ENCODE measurements at regions not wholly inside any gene's neighbourhood (a gene's known extent, or its start where the extent isn't known, plus 50 kb on each side); places are given as distances from the start of the nearest gene placed in this dataset.

GRCh38 chr4:72975488-72975784, 94.1 kb downstream of the COX18 start:
- BruUV-seq (replicated peaks) = no TSS peak
- no peak overlapping the region for H3K4me3 ChIP-seq (replicated peaks in 1 of 2; ENCODE audit: low read depth in 1 of 2, low read length in 2 of 2)
- ATAC-seq (no peak), DNase-seq (ENCODE audit: low read depth, low spot score) (no peak)
- ChIA-PET CTCF (no interaction called here), RAD21 (ENCODE audit: low non-redundant PET in 1 of 2, low total read pairs in 2 of 2, uncharacterized antibody in 2 of 2, unreplicated experiment in 2 of 2) (no interaction called here), POLR2A (no interaction called here)
- H2AFZ ChIP-seq (ENCODE audit: low read depth, low read length, poor library complexity, severe bottlenecking) = no peak overlapping the region
- no peak overlapping the region for H3K27ac ChIP-seq (ENCODE audit: low read depth, low read length)
- intact Hi-C loops (cut with micrococcal nuclease) = no loop called here
- no peak overlapping the region for H3K4me2 ChIP-seq (ENCODE audit: low read length)
- no peaks in the 10 kb centered on the region for H3K9me3 ChIP-seq (ENCODE audit: control insufficient read depth in 1 of 2, insufficient read depth in 1 of 2, low read depth in 1 of 2, low read length in 2 of 2)
- H3K9me2 ChIP-seq (ENCODE audit: insufficient read depth) = no peaks in the 10 kb centered on the region
- H3K79me2 ChIP-seq (ENCODE audit: insufficient read depth, low read length) = no peaks in the 10 kb centered on the region
- no peak overlapping the region for H3K9ac ChIP-seq (ENCODE audit: low read length)
- TF ChIP-seq FOSL1 (IDR thresholded peaks at IDR 0.05; ENCODE audit: low read depth) (no peak), ZNF274 (IDR thresholded peaks at IDR 0.05; ENCODE audit: low read depth, low read length) (no peak), EZH2phosphoT487 (IDR thresholded peaks at IDR 0.05; ENCODE audit: borderline replicate concordance) (no peak), SP1 (IDR thresholded peaks at IDR 0.05; ENCODE audit: low read depth) (no peak)
- TF ChIP-seq, protein P1, sequence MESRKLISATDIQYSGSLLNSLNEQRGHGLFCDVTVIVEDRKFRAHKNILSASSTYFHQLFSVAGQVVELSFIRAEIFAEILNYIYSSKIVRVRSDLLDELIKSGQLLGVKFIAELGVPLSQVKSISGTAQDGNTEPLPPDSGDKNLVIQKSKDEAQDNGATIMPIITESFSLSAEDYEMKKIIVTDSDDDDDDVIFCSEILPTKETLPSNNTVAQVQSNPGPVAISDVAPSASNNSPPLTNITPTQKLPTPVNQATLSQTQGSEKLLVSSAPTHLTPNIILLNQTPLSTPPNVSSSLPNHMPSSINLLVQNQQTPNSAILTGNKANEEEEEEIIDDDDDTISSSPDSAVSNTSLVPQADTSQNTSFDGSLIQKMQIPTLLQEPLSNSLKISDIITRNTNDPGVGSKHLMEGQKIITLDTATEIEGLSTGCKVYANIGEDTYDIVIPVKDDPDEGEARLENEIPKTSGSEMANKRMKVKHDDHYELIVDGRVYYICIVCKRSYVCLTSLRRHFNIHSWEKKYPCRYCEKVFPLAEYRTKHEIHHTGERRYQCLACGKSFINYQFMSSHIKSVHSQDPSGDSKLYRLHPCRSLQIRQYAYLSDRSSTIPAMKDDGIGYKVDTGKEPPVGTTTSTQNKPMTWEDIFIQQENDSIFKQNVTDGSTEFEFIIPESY (IDR thresholded peaks at IDR 0.05; ENCODE audit: extremely low read depth, insufficient replicate concordance, low read length) = no peak
- H3K36me3 ChIP-seq (ENCODE audit: control insufficient read depth in 1 of 2, insufficient read depth in 2 of 2, low read length in 2 of 2) = no peaks in the 10 kb centered on the region
- no peaks in the 10 kb centered on the region for H3K4me1 ChIP-seq (ENCODE audit: control insufficient read depth in 1 of 2, insufficient read depth in 2 of 2, low read length in 2 of 2)
- peaks cover 5% of the 10 kb centered on the region; the same call in 1 of the 2 replicates for H3K27me3 ChIP-seq (ENCODE audit: insufficient read depth, low read length)
- no peaks in the 10 kb centered on the region for H4K20me1 ChIP-seq (ENCODE audit: insufficient read depth)

DNA sequence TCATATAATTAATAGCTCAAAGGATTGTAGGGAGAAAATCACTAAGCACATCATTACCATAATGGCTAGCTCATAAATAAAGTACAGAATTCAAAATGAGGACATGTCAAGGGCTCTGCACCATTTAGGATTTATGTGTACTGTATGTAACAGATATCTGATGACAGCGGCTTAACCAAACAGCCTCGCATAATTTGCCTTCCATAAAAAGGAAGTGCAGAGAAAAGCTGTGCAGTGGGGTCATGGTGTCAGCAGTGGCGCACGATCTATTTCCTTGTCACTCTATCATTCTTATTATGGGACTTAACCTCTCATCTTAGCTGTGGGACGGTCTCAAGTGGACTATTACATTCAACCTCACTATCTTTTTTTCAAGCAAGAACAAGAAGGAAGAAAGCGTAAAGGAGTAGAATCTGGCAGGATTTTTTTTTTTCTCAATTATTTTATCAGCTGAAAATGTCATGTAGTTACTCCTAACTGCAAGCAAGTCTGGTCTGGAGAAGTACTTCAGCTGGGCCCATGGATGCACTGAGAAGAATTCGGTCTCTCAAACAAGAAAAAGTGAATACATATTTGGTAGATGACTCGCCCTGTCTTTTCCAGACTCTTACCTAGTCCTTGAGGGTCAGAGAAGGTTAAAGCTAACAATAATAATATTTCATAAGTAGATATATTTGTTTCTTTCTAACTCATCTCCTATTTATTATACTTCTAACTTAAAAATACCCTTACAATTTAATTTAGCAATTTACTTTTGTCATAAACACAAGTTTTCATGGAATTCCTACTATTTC, 94.6 kb downstream of the COX18 start:
- H3K27me3 ChIP-seq (ENCODE audit: insufficient read depth, low read length) = peaks cover 5% of the 10 kb centered on the region; the same call in 1 of the 2 replicates
- no peaks in the 10 kb centered on the region for H3K79me2 ChIP-seq (ENCODE audit: insufficient read depth, low read length)
- BruUV-seq (replicated peaks) = no TSS peak
- RAD21 ChIA-PET (ENCODE audit: low non-redundant PET in 1 of 2, low total read pairs in 2 of 2, uncharacterized antibody in 2 of 2, unreplicated experiment in 2 of 2) = no interaction called here
- DNase-seq (ENCODE audit: low read depth, low spot score) (no peak), ATAC-seq (no peak)
- CTCF ChIA-PET = interaction anchor here (0.9 kb wide), 1 partner anchor 14 kb away, joined by 3 read pairs; no protein-coding TSS in a partner anchor
- no peak overlapping the region for H3K4me3 ChIP-seq (replicated peaks in 1 of 2; ENCODE audit: low read depth in 1 of 2, low read length in 2 of 2)
- POLR2A ChIA-PET = no interaction called here
- H3K9ac ChIP-seq (ENCODE audit: low read length) = no peak overlapping the region
- H3K9me2 ChIP-seq (ENCODE audit: insufficient read depth) = no peaks in the 10 kb centered on the region
- intact Hi-C loops (cut with micrococcal nuclease) = no loop called here
- no peaks in the 10 kb centered on the region for H4K20me1 ChIP-seq (ENCODE audit: insufficient read depth)
- no peaks in the 10 kb centered on the region for H3K36me3 ChIP-seq (ENCODE audit: control insufficient read depth in 1 of 2, insufficient read depth in 2 of 2, low read length in 2 of 2)
- H3K4me2 ChIP-seq (ENCODE audit: low read length) = no peak overlapping the region
- H3K27ac ChIP-seq (ENCODE audit: low read depth, low read length) = no peak overlapping the region
- H3K9me3 ChIP-seq (ENCODE audit: control insufficient read depth in 1 of 2, insufficient read depth in 1 of 2, low read depth in 1 of 2, low read length in 2 of 2) = no peaks in the 10 kb centered on the region
- TF ChIP-seq CBX3 (IDR thresholded peaks at IDR 0.05; ENCODE audit: low read depth) (no peak), SIN3A (IDR thresholded peaks at IDR 0.05; ENCODE audit: low read depth) (no peak), YY1 (IDR thresholded peaks at IDR 0.05; ENCODE audit: extremely low read depth, insufficient replicate concordance, low read depth, low read length) (no peak)
- TF ChIP-seq, protein P1 (IDR thresholded peaks at IDR 0.05; ENCODE audit: extremely low read depth, insufficient replicate concordance, low read length) = no peak
- no peak overlapping the region for H2AFZ ChIP-seq (ENCODE audit: low read depth, low read length, poor library complexity, severe bottlenecking)
- H3K4me1 ChIP-seq (ENCODE audit: control insufficient read depth in 1 of 2, insufficient read depth in 2 of 2, low read length in 2 of 2) = no peaks in the 10 kb centered on the region

Data from HCT116 (cell line).